ENCODE measurements at regions not wholly inside any gene's neighbourhood (a gene's known extent, or its start where the extent isn't known, plus 50 kb on each side); places are given as distances from the start of the nearest gene placed in this dataset.
A peak's percentile ranks its signal among the peaks of the same experiment; 100 is the strongest.

- H3K9me2 ChIP-seq (replicated peaks; ENCODE audit: low read depth, low read length), result no peaks in the 10 kb centered on the region
- H3K4me3 ChIP-seq (ENCODE audit: low read length, poor library complexity, severe bottlenecking), result no peak overlapping the region
- H4K20me1 ChIP-seq (ENCODE audit: insufficient read depth, low read length, poor library complexity, severe bottlenecking), result no peaks in the 10 kb centered on the region
- H3K36me3 ChIP-seq (ENCODE audit: insufficient read depth, low read length), result peaks cover 16% of the 10 kb centered on the region; the same call in 1 of the 2 replicates
- no peaks in the 10 kb centered on the region for H3F3A ChIP-seq (ENCODE audit: low read depth)
- H3K79me2 ChIP-seq (ENCODE audit: insufficient read depth, low read length), result no peaks in the 10 kb centered on the region
- no peaks in the 10 kb centered on the region for H3K4me1 ChIP-seq (ENCODE audit: insufficient read depth, low read length, poor library complexity, severe bottlenecking)
- H3K4me2 ChIP-seq (ENCODE audit: low read depth, low read length, poor library complexity, severe bottlenecking), result no peak overlapping the region
- H3K9ac ChIP-seq (ENCODE audit: low read depth, low read length, poor library complexity, severe bottlenecking), result no peak overlapping the region
- H2AFZ ChIP-seq (ENCODE audit: low read length), result no peak overlapping the region
- H3K9me3 ChIP-seq (ENCODE audit: insufficient read depth, low read depth, low read length), result no peaks in the 10 kb centered on the region
- TF ChIP-seq EZH2phosphoT487 (IDR thresholded peaks at IDR 0.05; ENCODE audit: borderline replicate concordance), result no peak
- no peak for TF ChIP-seq CTCF (conservative IDR thresholded peaks at IDR 0.05; ENCODE audit: low read length)
- H3K27me3 ChIP-seq (ENCODE audit: insufficient read depth, low read length, poor library complexity, severe bottlenecking), result no peaks in the 10 kb centered on the region
Measured at GRCh38 chr20:3334156-3334943, 73.1 kb downstream of the DNAAF9 start.

GRCh38 chr20:3330046-3330741 is 77.3 kb downstream of the DNAAF9 start:
- Histone ChIP-seq H3K4me1 (ENCODE audit: insufficient read depth, low read length, poor library complexity, severe bottlenecking) (peaks cover 6% of the 10 kb centered on the region), H3K36me3 (ENCODE audit: insufficient read depth, low read length) (peaks cover 19% of the 10 kb centered on the region; the same call in 1 of the 2 replicates), H3K9ac (ENCODE audit: low read depth, low read length, poor library complexity, severe bottlenecking) (no peak overlapping the region), H3K9me2 (replicated peaks; ENCODE audit: low read depth, low read length) (no peaks in the 10 kb centered on the region), H3K9me3 (ENCODE audit: insufficient read depth, low read depth, low read length) (no peaks in the 10 kb centered on the region), H3K4me3 (ENCODE audit: low read length, poor library complexity, severe bottlenecking) (no peak overlapping the region), H3F3A (ENCODE audit: low read depth) (no peaks in the 10 kb centered on the region), H3K4me2 (ENCODE audit: low read depth, low read length, poor library complexity, severe bottlenecking) (no peak overlapping the region), H3K27me3 (ENCODE audit: insufficient read depth, low read length, poor library complexity, severe bottlenecking) (no peaks in the 10 kb centered on the region), H3K79me2 (ENCODE audit: insufficient read depth, low read length) (no peaks in the 10 kb centered on the region), H4K20me1 (ENCODE audit: insufficient read depth, low read length, poor library complexity, severe bottlenecking) (no peaks in the 10 kb centered on the region), H2AFZ (ENCODE audit: low read length) (no peak overlapping the region)
- no peak for TF ChIP-seq EZH2phosphoT487 (IDR thresholded peaks at IDR 0.05; ENCODE audit: borderline replicate concordance)
- peak; percentile 18; the same call in 1 of the 2 replicates for TF ChIP-seq CTCF (conservative IDR thresholded peaks at IDR 0.05; ENCODE audit: low read length)

GRCh38 chr20:3328501-3328900 is 79.0 kb downstream of the DNAAF9 start:
- no peaks in the 10 kb centered on the region for H3F3A ChIP-seq (ENCODE audit: low read depth)
- no peaks in the 10 kb centered on the region for H3K9me3 ChIP-seq (ENCODE audit: insufficient read depth, low read depth, low read length)
- H2AFZ ChIP-seq (ENCODE audit: low read length), result no peak overlapping the region
- no peaks in the 10 kb centered on the region for H3K79me2 ChIP-seq (ENCODE audit: insufficient read depth, low read length)
- no peaks in the 10 kb centered on the region for H4K20me1 ChIP-seq (ENCODE audit: insufficient read depth, low read length, poor library complexity, severe bottlenecking)
- no peaks in the 10 kb centered on the region for H3K27me3 ChIP-seq (ENCODE audit: insufficient read depth, low read length, poor library complexity, severe bottlenecking)
- no peak overlapping the region for H3K4me3 ChIP-seq (ENCODE audit: low read length, poor library complexity, severe bottlenecking)
- H3K4me2 ChIP-seq (ENCODE audit: low read depth, low read length, poor library complexity, severe bottlenecking), result no peak overlapping the region
- no peak overlapping the region for H3K9ac ChIP-seq (ENCODE audit: low read depth, low read length, poor library complexity, severe bottlenecking)
- peaks cover 6% of the 10 kb centered on the region for H3K4me1 ChIP-seq (ENCODE audit: insufficient read depth, low read length, poor library complexity, severe bottlenecking)
- H3K9me2 ChIP-seq (replicated peaks; ENCODE audit: low read depth, low read length), result no peaks in the 10 kb centered on the region
- H3K36me3 ChIP-seq (ENCODE audit: insufficient read depth, low read length), result peaks cover 34% of the 10 kb centered on the region; the same call in 1 of the 2 replicates
- TF ChIP-seq EZH2phosphoT487 (IDR thresholded peaks at IDR 0.05; ENCODE audit: borderline replicate concordance), result no peak
- no peak for TF ChIP-seq CTCF (conservative IDR thresholded peaks at IDR 0.05; ENCODE audit: low read length)
